ENCODE measurements at regions not wholly inside any gene's neighbourhood (a gene's known extent, or its start where the extent isn't known, plus 50 kb on each side); places are given as distances from the start of the nearest gene placed in this dataset.
"Not testable (repeated sequence)": the region's sequence is repeated elsewhere in the genome, so short reads cannot be mapped to it uniquely, and the experiment has no call there.

- DNase-seq = no peak
Measured at GRCh38 chr3:140883428-140884040, 58.1 kb upstream of the SLC25A36 start.

- DNase-seq = not testable (repeated sequence)
Measured at GRCh38 chr3:140885697-140886096, 55.9 kb upstream of the SLC25A36 start.
